Effector memory CD8-positive, alpha-beta T cell (primary cell): ENCODE measurements at regions not wholly inside any gene's neighbourhood (a gene's known extent, or its start where the extent isn't known, plus 50 kb on each side); places are given as distances from the start of the nearest gene placed in this dataset.

Experiments
- ATAC-seq: fragments of 150-1000 bp; cut with Tn5 transposase; replicated peaks from 2 replicates; pipeline ENCODE4 v1.10.0; 2021; ENCODE audit warnings: mild to moderate bottlenecking, moderate library complexity
- DNase-seq, 3 experiments: peaks; one replicate each; pipeline ENCODE4 v3.0.0; 2021
- H3K27ac Mint-ChIP-seq, 2 donors: one replicate each; pipeline ENCODE4 v1.8.0; 2022; ENCODE audit warnings: mild to moderate bottlenecking in 2 of 2, mixed read lengths in 2 of 2, moderate library complexity in 2 of 2
- H3K27me3 Mint-ChIP-seq, 2 donors: one replicate each; pipeline ENCODE4 v1.8.0; 2022; ENCODE audit warnings: mixed read lengths in 2 of 2
- H3K36me3 Mint-ChIP-seq: one replicate; pipeline ENCODE4 v1.8.0; 2022; ENCODE audit warnings: mild to moderate bottlenecking, moderate library complexity, mixed read lengths; ENCODE audit not compliant: insufficient read depth
- H3K4me1 Mint-ChIP-seq, 2 donors: one replicate each; pipeline ENCODE4 v1.8.0; 2022; ENCODE audit warnings: low read depth in 2 of 2, mixed read lengths in 2 of 2
- H3K4me3 Mint-ChIP-seq, 2 donors: one replicate each; pipeline ENCODE4 v1.8.0; 2022; ENCODE audit warnings: mild to moderate bottlenecking in 2 of 2, mixed read lengths in 2 of 2, moderate library complexity in 2 of 2
- H3K9me3 Mint-ChIP-seq, 2 donors: one replicate each; pipeline ENCODE4 v1.8.0; 2022; ENCODE audit warnings: mixed read lengths in 2 of 2

GRCh38 chr9:82519332-82519731 lies 530.8 kb downstream of the SPATA31D1 start:
- Mint-ChIP-seq H3K4me1 (no peaks in the 10 kb centered on the region), H3K27me3 (no peaks in the 10 kb centered on the region), H3K27ac (no peak overlapping the region), H3K9me3 (peaks cover 13 to 21% of the 10 kb centered on the region in 2 donors), H3K36me3 (no peaks in the 10 kb centered on the region), H3K4me3 (no peak overlapping the region)
- DNase-seq: no peak
- no peak for ATAC-seq

GRCh38 chr9:82524407-82524806 lies 535.8 kb downstream of the SPATA31D1 start:
- peaks cover 11 to 29% of the 10 kb centered on the region in 2 donors for H3K9me3 Mint-ChIP-seq
- no peak for ATAC-seq
- no peaks in the 10 kb centered on the region for H3K4me1 Mint-ChIP-seq
- no peak overlapping the region for H3K27ac Mint-ChIP-seq
- H3K4me3 Mint-ChIP-seq: no peak overlapping the region
- H3K27me3 Mint-ChIP-seq: no peaks in the 10 kb centered on the region
- H3K36me3 Mint-ChIP-seq: no peaks in the 10 kb centered on the region
- no peak for DNase-seq

- DNase-seq (no peak), ATAC-seq (no peak)
- peaks cover 8 to 29% of the 10 kb centered on the region in 2 donors for H3K9me3 Mint-ChIP-seq
- H3K36me3 Mint-ChIP-seq: no peaks in the 10 kb centered on the region
- no peaks in the 10 kb centered on the region for H3K4me1 Mint-ChIP-seq
- H3K27ac Mint-ChIP-seq: no peak overlapping the region
- no peaks in the 10 kb centered on the region for H3K27me3 Mint-ChIP-seq
- H3K4me3 Mint-ChIP-seq: no peak overlapping the region
Observed at GRCh38 chr9:82526577-82526976, 536.4 kb downstream of the RASEF start.

- no peak overlapping the region for H3K4me3 Mint-ChIP-seq
- H3K27ac Mint-ChIP-seq: no peak overlapping the region
- ATAC-seq (no peak), DNase-seq (no peak)
- no peaks in the 10 kb centered on the region for H3K36me3 Mint-ChIP-seq
- H3K4me1 Mint-ChIP-seq: no peaks in the 10 kb centered on the region
- no peaks in the 10 kb centered on the region for H3K27me3 Mint-ChIP-seq
- peaks cover 6 to 20% of the 10 kb centered on the region in 2 donors for H3K9me3 Mint-ChIP-seq
Observed at GRCh38 chr9:82531795-82532194, 531.1 kb downstream of the RASEF start.

- peaks cover 6 to 15% of the 10 kb centered on the region in 2 donors for H3K9me3 Mint-ChIP-seq
- no peak for ATAC-seq
- DNase-seq: no peak
- H3K4me3 Mint-ChIP-seq: no peak overlapping the region
- no peaks in the 10 kb centered on the region for H3K27me3 Mint-ChIP-seq
- no peaks in the 10 kb centered on the region for H3K36me3 Mint-ChIP-seq
- H3K4me1 Mint-ChIP-seq: no peaks in the 10 kb centered on the region
- H3K27ac Mint-ChIP-seq: no peak overlapping the region
Observed at GRCh38 chr9:82532504-82533180, 530.3 kb downstream of the RASEF start.

GRCh38 chr9:82535432-82535998 lies 527.4 kb downstream of the RASEF start:
- DNase-seq: no peak
- H3K27ac Mint-ChIP-seq: no peak overlapping the region
- no peak overlapping the region for H3K4me3 Mint-ChIP-seq
- no peaks in the 10 kb centered on the region for H3K4me1 Mint-ChIP-seq
- no peak for ATAC-seq
- peaks cover 7 to 8% of the 10 kb centered on the region in 2 donors for H3K9me3 Mint-ChIP-seq
- H3K36me3 Mint-ChIP-seq: no peaks in the 10 kb centered on the region
- H3K27me3 Mint-ChIP-seq: no peaks in the 10 kb centered on the region

- no peak overlapping the region for H3K4me3 Mint-ChIP-seq
- ATAC-seq: no peak
- no peaks in the 10 kb centered on the region for H3K4me1 Mint-ChIP-seq
- no peak for DNase-seq
- H3K9me3 Mint-ChIP-seq: peaks cover 6 to 7% of the 10 kb centered on the region in 2 donors
- H3K27ac Mint-ChIP-seq: no peak overlapping the region
- no peaks in the 10 kb centered on the region for H3K27me3 Mint-ChIP-seq
- no peaks in the 10 kb centered on the region for H3K36me3 Mint-ChIP-seq
Observed at GRCh38 chr9:82538634-82539033, 524.3 kb downstream of the RASEF start.

- Mint-ChIP-seq H3K4me3 (no peak overlapping the region), H3K36me3 (no peaks in the 10 kb centered on the region)
- no peak for ATAC-seq
Observed at GRCh38 chr9:82539146-82539545, 523.8 kb downstream of the RASEF start.

GRCh38 chr9:82539856-82540579 lies 522.9 kb downstream of the RASEF start:
- Mint-ChIP-seq H3K9me3 (peaks cover 3 to 10% of the 10 kb centered on the region in 2 donors), H3K27ac (no peak overlapping the region), H3K4me1 (no peaks in the 10 kb centered on the region), H3K27me3 (no peaks in the 10 kb centered on the region), H3K36me3 (no peaks in the 10 kb centered on the region), H3K4me3 (no peak overlapping the region)
- ATAC-seq (no peak), DNase-seq (no peak)

More at GRCh38 chr9:82539146-82539545, 523.8 kb downstream of the RASEF start:
- H3K9me3 Mint-ChIP-seq: peaks cover 4% of the 10 kb centered on the region in 2 donors
- H3K27me3 Mint-ChIP-seq: no peaks in the 10 kb centered on the region
- no peak for DNase-seq
- no peaks in the 10 kb centered on the region for H3K4me1 Mint-ChIP-seq
- H3K27ac Mint-ChIP-seq: no peak overlapping the region

- Mint-ChIP-seq H3K4me3 (no peak overlapping the region), H3K27ac (no peak overlapping the region), H3K4me1 (no peaks in the 10 kb centered on the region), H3K36me3 (no peaks in the 10 kb centered on the region), H3K27me3 (no peaks in the 10 kb centered on the region), H3K9me3 (peaks cover 10 to 13% of the 10 kb centered on the region in 2 donors)
- no peak for ATAC-seq
- no peak for DNase-seq
Observed at GRCh38 chr9:82543726-82544125, 519.2 kb downstream of the RASEF start.

GRCh38 chr9:82546136-82546535 lies 516.8 kb downstream of the RASEF start:
- ATAC-seq: no peak
- no peak overlapping the region for H3K27ac Mint-ChIP-seq
- H3K27me3 Mint-ChIP-seq: no peaks in the 10 kb centered on the region
- H3K4me3 Mint-ChIP-seq: no peak overlapping the region
- no peaks in the 10 kb centered on the region for H3K36me3 Mint-ChIP-seq
- no peak for DNase-seq
- no peaks in the 10 kb centered on the region for H3K4me1 Mint-ChIP-seq
- H3K9me3 Mint-ChIP-seq: peaks cover 8 to 13% of the 10 kb centered on the region in 2 donors

GRCh38 chr9:82547995-82548394 lies 514.9 kb downstream of the RASEF start:
- Mint-ChIP-seq H3K4me3 (no peak overlapping the region), H3K27ac (no peak overlapping the region), H3K9me3 (peaks cover 8 to 13% of the 10 kb centered on the region in 2 donors), H3K4me1 (no peaks in the 10 kb centered on the region), H3K27me3 (no peaks in the 10 kb centered on the region), H3K36me3 (no peaks in the 10 kb centered on the region)
- ATAC-seq (no peak), DNase-seq (no peak)

- no peaks in the 10 kb centered on the region for H3K4me1 Mint-ChIP-seq
- no peaks in the 10 kb centered on the region for H3K36me3 Mint-ChIP-seq
- H3K4me3 Mint-ChIP-seq: no peak overlapping the region
- peaks cover 8 to 16% of the 10 kb centered on the region in 2 donors for H3K9me3 Mint-ChIP-seq
- H3K27ac Mint-ChIP-seq: no peak overlapping the region
- no peaks in the 10 kb centered on the region for H3K27me3 Mint-ChIP-seq
- ATAC-seq (no peak), DNase-seq (no peak)
Observed at GRCh38 chr9:82549174-82549821, 513.6 kb downstream of the RASEF start.
